DOHH2 (cell line): ENCODE measurements at regions not wholly inside any gene's neighbourhood (a gene's known extent, or its start where the extent isn't known, plus 50 kb on each side); places are given as distances from the start of the nearest gene placed in this dataset.

ENCODE experiments used
- H3F3A ChIP-seq: fragments of 200-600 bp; sonication (generic), shearing (Covaris generic); 2 replicates; pipeline ENCODE4 v1.6.0; 2016; ENCODE audit warnings: antibody characterized with exemption, mild to moderate bottlenecking; ENCODE audit not compliant: control insufficient read depth, insufficient read depth
- H3K27ac ChIP-seq: fragments of 200-600 bp; sonication (generic); 2 replicates; pipeline ENCODE4 v1.5.1; 2014; ENCODE audit warnings: low read depth, mild to moderate bottlenecking, low read length, moderate library complexity
- H3K27me3 ChIP-seq: fragments of 200-600 bp; sonication (generic); 2 replicates; pipeline ENCODE4 v1.6.1; 2014; ENCODE audit warnings: mild to moderate bottlenecking, low read length, mixed read lengths; ENCODE audit not compliant: control insufficient read depth
- H3K36me3 ChIP-seq: fragments of 200-600 bp; sonication (generic); 2 replicates; pipeline ENCODE4 v1.6.1; 2014; ENCODE audit warnings: mild to moderate bottlenecking, low read length, moderate library complexity, mixed read lengths; ENCODE audit not compliant: control insufficient read depth
- H3K4me1 ChIP-seq: fragments of 200-600 bp; sonication (generic); 2 replicates; pipeline ENCODE4 v1.6.1; 2014; ENCODE audit warnings: mild to moderate bottlenecking, low read length, mixed read lengths; ENCODE audit not compliant: control insufficient read depth
- H3K4me2 ChIP-seq: fragments of 200-600 bp; sonication (generic); 2 replicates; pipeline ENCODE4 v1.6.0; 2014; ENCODE audit warnings: mild to moderate bottlenecking, low read length, moderate library complexity
- H3K4me3 ChIP-seq: fragments of 200-600 bp; sonication (generic); 2 replicates; pipeline ENCODE4 v1.5.1; 2014; ENCODE audit warnings: mild to moderate bottlenecking, low read length, mixed read lengths
- H3K79me2 ChIP-seq: fragments of 200-600 bp; sonication (generic); 2 replicates; pipeline ENCODE4 v1.6.1; 2014; ENCODE audit warnings: mild to moderate bottlenecking, low read length, mixed read lengths; ENCODE audit not compliant: control insufficient read depth
- H3K9me2 ChIP-seq: fragments of 200-600 bp; sonication (generic); replicated peaks from 2 replicates; pipeline ENCODE4 v1.6.1; 2014; ENCODE audit warnings: mild to moderate bottlenecking, low read length, mixed read lengths; ENCODE audit not compliant: control insufficient read depth
- H3K9me3 ChIP-seq: fragments of 200-600 bp; sonication (generic); 2 replicates; pipeline ENCODE4 v1.6.1; 2014; ENCODE audit warnings: antibody characterized with exemption, low read length, mixed read lengths; ENCODE audit not compliant: control insufficient read depth, insufficient read depth
- H4K20me1 ChIP-seq: fragments of 200-600 bp; sonication (generic); 2 replicates; pipeline ENCODE4 v1.6.0; 2014; ENCODE audit warnings: low read depth, mild to moderate bottlenecking, antibody characterized with exemption, low read length, moderate library complexity; ENCODE audit not compliant: control insufficient read depth, insufficient read depth
- CTCF ChIP-seq: fragments of 200-600 bp; sonication (generic); IDR thresholded peaks from one replicate; pipeline ENCODE4 v1.5.1; 2014; ENCODE audit warnings: antibody characterized with exemption, mild to moderate bottlenecking, low read depth, low read length; ENCODE audit not compliant: poor library complexity, severe bottlenecking
- EZH2phosphoT487 ChIP-seq: fragments of 200-600 bp; sonication (generic); IDR thresholded peaks from 2 replicates; pipeline ENCODE4 v1.6.1; 2017; ENCODE audit warnings: borderline replicate concordance, mild to moderate bottlenecking, antibody characterized with exemption, low read length, moderate library complexity, mixed read lengths

GRCh38 chr11:71329786-71330185, 77.4 kb upstream of the SHANK2 start:
- Histone ChIP-seq H3K4me2 (no peak overlapping the region), H3K4me1 (no peaks in the 10 kb centered on the region), H3K27ac (no peak overlapping the region), H3K36me3 (no peaks in the 10 kb centered on the region), H3K27me3 (no peaks in the 10 kb centered on the region), H3K9me3 (peaks cover 28% of the 10 kb centered on the region), H3K9me2 (no peaks in the 10 kb centered on the region), H3K4me3 (no peak overlapping the region), H3F3A (no peaks in the 10 kb centered on the region), H4K20me1 (no peaks in the 10 kb centered on the region), H3K79me2 (no peaks in the 10 kb centered on the region)
- TF ChIP-seq EZH2phosphoT487 = no peak
- TF ChIP-seq CTCF = no peak

DNA sequence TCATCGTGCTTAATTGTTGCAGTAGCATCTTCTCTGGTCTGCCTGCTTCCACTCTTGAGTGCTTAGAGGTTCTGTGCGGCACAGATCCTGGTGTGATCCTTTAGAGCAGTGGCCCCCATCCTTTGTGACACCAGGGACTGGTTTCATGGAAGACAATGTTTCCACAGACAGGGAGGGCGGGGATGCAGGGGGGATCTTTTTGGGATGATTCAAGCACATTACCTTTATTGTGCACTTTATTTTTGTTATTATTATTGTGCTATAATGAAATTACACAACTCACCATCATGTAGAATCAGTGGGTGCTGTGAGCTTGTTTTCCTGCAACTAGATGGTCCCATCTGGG, 76.8 kb upstream of the SHANK2 start:
- Histone ChIP-seq H3K4me2 (no peak overlapping the region), H3K27ac (no peak overlapping the region), H3K79me2 (no peaks in the 10 kb centered on the region), H3K27me3 (no peaks in the 10 kb centered on the region), H3K9me2 (no peaks in the 10 kb centered on the region), H3K4me1 (no peaks in the 10 kb centered on the region), H4K20me1 (no peaks in the 10 kb centered on the region), H3K9me3 (peaks cover 21% of the 10 kb centered on the region), H3F3A (no peaks in the 10 kb centered on the region), H3K4me3 (no peak overlapping the region), H3K36me3 (no peaks in the 10 kb centered on the region)
- TF ChIP-seq CTCF (no peak), EZH2phosphoT487 (no peak)

- H3K27ac ChIP-seq = no peak overlapping the region
- no peaks in the 10 kb centered on the region for H3K9me2 ChIP-seq
- no peaks in the 10 kb centered on the region for H3K4me1 ChIP-seq
- H3K9me3 ChIP-seq = peaks cover 4% of the 10 kb centered on the region; the same call in 1 of the 2 replicates
- no peaks in the 10 kb centered on the region for H3F3A ChIP-seq
- H3K36me3 ChIP-seq = no peaks in the 10 kb centered on the region
- H3K4me2 ChIP-seq = no peak overlapping the region
- no peak overlapping the region for H3K4me3 ChIP-seq
- no peaks in the 10 kb centered on the region for H3K79me2 ChIP-seq
- no peaks in the 10 kb centered on the region for H3K27me3 ChIP-seq
- TF ChIP-seq CTCF (no peak), EZH2phosphoT487 (no peak)
- H4K20me1 ChIP-seq = no peaks in the 10 kb centered on the region
These were observed 75.0 kb upstream of the SHANK2 start for GRCh38 chr11:71327156-71328085.
